Skeletal muscle tissue (tissue), 3 donors: ENCODE measurements at regions not wholly inside any gene's neighbourhood (a gene's known extent, or its start where the extent isn't known, plus 50 kb on each side); places are given as distances from the start of the nearest gene placed in this dataset.
"Not testable (repeated sequence)": the region's sequence is repeated elsewhere in the genome, so short reads cannot be mapped to it uniquely, and the experiment has no call there.

Experiments
- H3K27ac ChIP-seq: one replicate; pipeline ENCODE4 v1.7.0; 2013; ENCODE audit warnings: mild to moderate bottlenecking, low read depth, low read length, inconsistent platforms
- H3K27me3 ChIP-seq, 3 donors: one replicate each; pipeline ENCODE4 v1.7.0; 2013; ENCODE audit warnings: low read length in 3 of 3; ENCODE audit not compliant: control insufficient read depth in 3 of 3, insufficient read depth in 3 of 3
- H3K36me3 ChIP-seq, 3 donors: one replicate each; pipeline ENCODE4 v1.7.0; 2013; ENCODE audit warnings: low read length in 3 of 3; ENCODE audit not compliant: control insufficient read depth in 3 of 3, insufficient read depth in 3 of 3
- H3K4me1 ChIP-seq, 3 donors: one replicate each; pipeline ENCODE4 v1.7.0; 2013; ENCODE audit warnings: low read length in 3 of 3, mild to moderate bottlenecking in 3 of 3; ENCODE audit not compliant: control insufficient read depth in 3 of 3, insufficient read depth in 3 of 3
- H3K4me3 ChIP-seq, 3 donors: one replicate each; pipeline ENCODE4 v1.7.0; 2013; ENCODE audit warnings: low read length in 3 of 3
- H3K9ac ChIP-seq, 3 donors: one replicate each; pipeline ENCODE4 v1.7.0; 2013; ENCODE audit warnings: low read length in 3 of 3, mild to moderate bottlenecking in 3 of 3, moderate library complexity in 2 of 3, low read depth in 1 of 3
- H3K9me3 ChIP-seq, 3 donors: one replicate each; pipeline ENCODE4 v1.7.0; 2013; ENCODE audit warnings: low read length in 3 of 3; ENCODE audit not compliant: control insufficient read depth in 3 of 3
- donor health status: Osteomylitis.

DNA sequence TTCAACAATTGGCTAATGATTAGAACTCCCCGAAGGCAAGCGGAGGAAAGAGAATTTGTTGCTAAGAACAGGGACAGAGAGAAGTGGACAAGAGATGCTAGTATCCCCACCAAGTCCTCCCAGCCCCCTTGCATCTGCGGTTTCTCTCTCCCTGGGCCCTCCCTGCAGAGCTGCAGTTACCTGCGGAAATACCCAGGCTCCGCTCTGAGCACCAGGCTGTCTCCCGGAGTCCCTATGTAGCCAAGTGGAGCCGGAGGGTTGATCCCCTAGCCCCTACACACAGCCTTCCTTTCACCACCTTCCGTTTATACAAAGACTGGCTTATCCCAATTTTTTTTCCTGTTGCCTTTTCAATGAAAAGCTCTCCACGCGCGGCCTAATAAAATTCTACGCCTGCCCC, 834.4 kb downstream of the KCNJ2 start:
- no peak overlapping the region for H3K27ac ChIP-seq
- H3K9ac ChIP-seq: no peak overlapping the region
- H3K36me3 ChIP-seq: no peaks in the 10 kb centered on the region
- H3K4me3 ChIP-seq: no peak overlapping the region
- no peaks in the 10 kb centered on the region for H3K4me1 ChIP-seq
- H3K27me3 ChIP-seq: no peaks in the 10 kb centered on the region
- no peaks in the 10 kb centered on the region for H3K9me3 ChIP-seq

DNA sequence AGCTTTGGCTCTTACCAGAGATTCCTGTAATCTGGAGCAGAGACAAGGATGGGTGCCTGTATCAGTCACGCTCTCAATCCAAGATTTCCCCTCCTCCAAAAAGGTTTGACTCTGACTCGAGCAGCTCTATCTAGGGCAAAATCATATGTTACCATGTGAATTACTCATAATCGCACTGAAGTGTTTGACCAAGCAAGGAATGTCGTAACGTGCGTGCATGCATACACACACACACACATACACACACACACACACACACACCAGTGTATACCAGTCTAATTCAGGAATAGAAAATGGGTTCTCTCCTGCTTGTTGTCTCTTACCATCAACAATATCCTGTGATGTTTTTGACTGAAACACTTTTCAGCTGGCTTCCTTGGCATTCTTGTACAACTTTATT, 835.1 kb downstream of the KCNJ2 start:
- Histone ChIP-seq H3K9ac (no peak overlapping the region), H3K9me3 (no peaks in the 10 kb centered on the region), H3K27me3 (no peaks in the 10 kb centered on the region), H3K36me3 (no peaks in the 10 kb centered on the region), H3K27ac (no peak overlapping the region), H3K4me3 (no peak overlapping the region), H3K4me1 (no peaks in the 10 kb centered on the region)

DNA sequence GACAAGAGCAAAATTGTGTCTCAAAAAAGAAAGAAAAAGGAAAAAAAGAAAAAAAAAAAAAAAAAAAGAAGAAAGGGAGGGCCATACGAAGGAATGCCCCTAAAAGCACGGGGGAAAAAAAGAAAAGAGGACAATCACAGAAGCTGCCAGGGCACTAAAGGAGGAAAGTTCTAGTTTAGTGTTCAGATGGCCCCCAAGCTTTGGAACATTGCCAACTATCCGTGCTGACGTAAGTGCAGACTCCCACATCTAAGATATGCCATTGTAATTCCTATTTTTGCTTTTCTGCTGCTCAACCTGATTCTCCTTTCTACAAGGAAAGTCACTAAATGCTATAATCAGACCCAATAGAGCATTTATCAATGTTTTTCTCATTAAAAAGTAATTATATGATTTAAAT, 842.1 kb downstream of the KCNJ2 start:
- no peaks in the 10 kb centered on the region for H3K36me3 ChIP-seq
- no peaks in the 10 kb centered on the region for H3K9me3 ChIP-seq
- no peak overlapping the region for H3K9ac ChIP-seq
- H3K27me3 ChIP-seq: no peaks in the 10 kb centered on the region
- H3K4me1 ChIP-seq: no peaks in the 10 kb centered on the region
- H3K4me3 ChIP-seq: no peak overlapping the region
- no peak overlapping the region for H3K27ac ChIP-seq

DNA sequence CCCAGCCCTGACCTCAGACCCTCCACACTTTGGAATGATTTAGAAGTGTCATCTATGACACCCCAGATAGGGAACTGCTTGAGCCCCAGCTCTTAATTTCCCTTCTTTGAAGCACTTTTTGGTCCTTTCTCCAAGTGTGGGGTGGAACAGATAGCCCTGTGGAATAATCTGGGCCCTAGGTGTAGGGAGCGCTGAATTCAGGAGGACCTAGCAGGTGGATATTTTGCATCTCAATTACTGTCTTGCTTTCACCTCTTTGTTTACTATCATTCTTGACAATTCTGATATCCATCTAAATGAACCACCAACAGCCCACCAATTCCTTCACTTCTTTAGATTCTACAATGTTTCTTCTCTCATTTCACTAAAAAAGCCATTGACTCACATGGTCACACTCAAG, 850.4 kb downstream of the KCNJ2 start:
- no peaks in the 10 kb centered on the region for H3K4me1 ChIP-seq
- H3K9me3 ChIP-seq: no peaks in the 10 kb centered on the region
- no peaks in the 10 kb centered on the region for H3K36me3 ChIP-seq
- no peaks in the 10 kb centered on the region for H3K27me3 ChIP-seq
- H3K9ac ChIP-seq: no peak overlapping the region
- no peak overlapping the region for H3K27ac ChIP-seq
- no peak overlapping the region for H3K4me3 ChIP-seq

DNA sequence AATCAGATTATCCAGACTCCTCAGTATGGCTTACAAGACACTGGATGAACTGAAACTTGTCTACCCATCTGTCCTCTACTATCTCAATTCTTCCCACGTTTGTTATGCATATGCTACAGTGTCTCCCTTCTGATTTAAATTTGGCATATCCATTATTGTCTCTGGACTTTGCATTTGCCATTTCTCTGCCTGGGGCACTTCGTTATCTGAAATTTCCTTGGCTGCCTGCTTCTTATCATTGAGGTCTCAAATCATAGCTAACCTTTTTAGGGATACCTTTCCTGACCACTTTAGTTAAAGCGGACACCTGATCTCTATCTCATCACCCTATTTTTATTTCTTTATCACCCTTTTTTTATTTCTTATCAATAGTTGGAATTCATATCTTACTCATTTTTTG, 853.4 kb downstream of the KCNJ2 start:
- Histone ChIP-seq H3K4me1 (no peaks in the 10 kb centered on the region), H3K27me3 (no peaks in the 10 kb centered on the region), H3K9ac (no peak overlapping the region), H3K36me3 (no peaks in the 10 kb centered on the region), H3K9me3 (no peaks in the 10 kb centered on the region), H3K4me3 (no peak overlapping the region), H3K27ac (no peak overlapping the region)

DNA sequence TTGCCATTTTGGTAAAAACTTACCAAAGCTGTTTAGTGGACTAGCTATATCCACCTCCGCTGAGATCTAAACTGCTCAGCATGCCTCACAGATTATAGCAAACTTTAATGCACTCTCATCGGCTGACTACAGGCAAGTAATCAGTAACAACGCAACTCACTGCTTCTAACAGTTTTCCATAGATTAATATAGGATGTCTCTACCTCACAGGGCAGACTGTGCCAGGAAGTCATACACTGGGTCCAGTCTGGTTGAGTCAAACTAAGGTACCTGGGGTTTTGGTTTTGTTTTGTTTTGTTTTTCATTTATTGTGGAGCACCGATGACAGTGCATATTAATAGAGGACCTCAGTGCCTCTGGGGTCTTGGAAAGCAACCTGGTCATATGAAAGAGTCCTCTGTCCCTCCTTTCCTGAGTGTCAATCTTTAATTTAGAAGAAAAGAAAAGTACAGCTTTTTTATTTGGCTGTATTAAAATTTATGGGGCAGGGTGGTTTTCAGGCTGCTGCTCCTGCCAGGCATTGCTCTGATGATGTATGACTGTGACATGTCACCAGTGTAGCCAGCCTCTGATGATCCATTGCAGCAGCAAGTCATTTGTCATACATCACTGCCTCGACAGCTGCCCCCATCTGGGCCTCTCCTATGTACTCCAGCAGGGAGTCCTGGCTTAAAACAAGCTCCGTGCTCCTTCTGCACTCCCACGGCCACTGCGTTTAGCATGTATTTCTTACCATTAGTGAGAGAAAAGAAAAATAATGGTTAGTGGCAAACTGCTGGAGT, 854.1 kb downstream of the KCNJ2 start:
- no peaks in the 10 kb centered on the region for H3K9me3 ChIP-seq
- no peaks in the 10 kb centered on the region for H3K36me3 ChIP-seq
- H3K4me3 ChIP-seq: no peak overlapping the region
- H3K9ac ChIP-seq: no peak overlapping the region
- no peak overlapping the region for H3K27ac ChIP-seq
- H3K27me3 ChIP-seq: no peaks in the 10 kb centered on the region
- H3K4me1 ChIP-seq: no peaks in the 10 kb centered on the region

DNA sequence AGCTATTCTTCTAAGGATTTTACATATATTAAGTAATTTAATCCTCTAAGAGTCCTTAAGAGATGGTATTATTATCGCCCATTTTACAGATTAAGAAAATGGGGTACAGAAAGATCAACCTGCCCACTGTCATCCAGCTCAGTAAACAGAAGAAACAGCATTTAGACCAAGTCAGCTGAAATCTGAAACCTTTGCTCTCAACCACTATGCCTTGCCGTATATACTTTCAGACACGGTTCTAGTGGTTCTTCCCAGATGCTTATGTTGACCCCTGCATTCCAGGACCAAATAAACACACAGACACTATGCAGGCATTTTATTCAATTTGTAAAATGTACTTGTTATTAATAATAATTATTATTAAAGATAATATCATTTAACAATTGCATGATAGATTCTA, 854.8 kb downstream of the KCNJ2 start:
- Histone ChIP-seq H3K4me3 (no peak overlapping the region), H3K4me1 (no peaks in the 10 kb centered on the region), H3K9ac (no peak overlapping the region), H3K9me3 (no peaks in the 10 kb centered on the region), H3K36me3 (no peaks in the 10 kb centered on the region), H3K27ac (no peak overlapping the region), H3K27me3 (no peaks in the 10 kb centered on the region)

DNA sequence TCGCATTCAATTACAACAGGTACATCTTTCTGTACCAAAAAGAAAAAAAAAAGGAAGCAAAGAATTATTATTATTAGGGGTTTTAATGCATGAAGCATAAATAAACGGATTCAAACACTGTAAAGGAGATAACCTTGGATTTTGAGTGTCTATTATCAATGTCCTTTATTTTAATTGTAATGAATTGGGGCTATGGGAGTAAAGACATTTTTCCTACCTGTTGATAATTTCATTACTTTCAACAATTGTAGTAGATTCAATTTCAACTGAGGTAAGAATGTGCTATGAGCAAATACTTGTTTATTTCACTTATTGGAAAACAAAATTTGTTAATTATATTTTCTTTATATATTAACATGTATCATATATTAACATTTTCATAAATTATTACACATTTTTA, 855.6 kb downstream of the KCNJ2 start:
- Histone ChIP-seq H3K27ac (no peak overlapping the region), H3K4me3 (no peak overlapping the region), H3K36me3 (no peaks in the 10 kb centered on the region), H3K9ac (no peak overlapping the region), H3K27me3 (no peaks in the 10 kb centered on the region), H3K4me1 (no peaks in the 10 kb centered on the region), H3K9me3 (no peaks in the 10 kb centered on the region)

DNA sequence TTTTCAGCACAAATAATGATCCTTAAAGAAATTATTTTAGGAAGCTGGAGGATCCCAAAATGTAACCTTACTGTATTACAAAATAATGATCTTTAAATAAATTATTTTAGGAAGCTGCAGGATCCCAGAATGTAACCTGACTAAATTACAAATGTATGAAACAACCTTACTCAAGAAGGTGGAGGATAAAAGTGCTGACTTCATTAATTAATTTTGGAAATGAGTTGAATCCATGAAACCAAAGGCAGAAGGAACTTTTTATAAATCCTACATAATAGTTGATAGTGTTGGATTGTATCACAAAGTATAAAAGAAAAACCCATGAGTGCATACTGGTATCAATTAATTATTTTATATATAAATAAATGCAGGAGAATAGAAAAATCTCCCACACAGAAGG, 859.9 kb downstream of the KCNJ2 start:
- Histone ChIP-seq H3K4me1 (no peaks in the 10 kb centered on the region), H3K27ac (no peak overlapping the region), H3K9ac (no peak overlapping the region), H3K4me3 (no peak overlapping the region), H3K36me3 (no peaks in the 10 kb centered on the region), H3K9me3 (no peaks in the 10 kb centered on the region), H3K27me3 (no peaks in the 10 kb centered on the region)

DNA sequence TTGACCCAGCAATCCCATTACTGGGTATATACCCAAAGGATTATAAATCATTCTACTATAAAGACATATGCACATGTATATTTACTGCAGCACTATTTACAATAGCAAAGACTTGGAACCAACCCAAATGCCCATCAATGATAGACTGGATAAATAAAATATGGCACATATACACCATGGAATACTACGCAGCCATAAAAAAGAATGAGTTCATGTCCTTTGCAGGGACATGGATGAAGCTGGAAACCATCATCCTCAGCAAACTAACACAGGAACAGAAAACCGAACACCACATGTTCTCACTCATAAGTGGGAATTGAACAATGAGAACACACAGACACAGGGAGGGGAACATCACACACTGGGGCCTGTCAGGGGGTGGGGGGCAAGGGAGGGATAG, 862.0 kb downstream of the KCNJ2 start:
- not testable (repeated sequence) for H3K4me3 ChIP-seq, H3K9ac ChIP-seq, H3K36me3 ChIP-seq, H3K4me1 ChIP-seq, H3K27me3 ChIP-seq, H3K27ac ChIP-seq, H3K9me3 ChIP-seq
